Spleen (tissue), 7 donors: ENCODE measurements at regions not wholly inside any gene's neighbourhood (a gene's known extent, or its start where the extent isn't known, plus 50 kb on each side); places are given as distances from the start of the nearest gene placed in this dataset.

ENCODE experiments used
- POLR2A ChIP-seq, 3 donors: fragments of 450-650 bp; IDR thresholded peaks; one replicate each; pipeline ENCODE4 v1.5.1; 2017; ENCODE audit warnings: antibody characterized with exemption in 3 of 3, mild to moderate bottlenecking in 1 of 3
- TF ChIP-seq, protein P1 (sequence below), 11 experiments: fragments of 200-600 bp in 7 of 11; fragments of 450-650 bp in 4 of 11; sonication (generic) in 4 of 11; IDR thresholded peaks in 8 of 11; conservative IDR thresholded peaks in 3 of 11; 1 replicate in 7 of 11; 2 replicates in 4 of 11; pipeline versions ENCODE4 v1.4.0 to v1.8.0; 2016 to 2021; ENCODE audit warnings: antibody characterized with exemption in 11 of 11, inconsistent platforms in 4 of 11, mild to moderate bottlenecking in 1 of 11
- donor health status: DM: no; HTN: no; CAD: no; lungs with moderate emphysema.
- donor health status: DM: no; HTN: no; CAD: no.
- donor health status: DM: no; HTN: no; CAD: no.

DNA sequence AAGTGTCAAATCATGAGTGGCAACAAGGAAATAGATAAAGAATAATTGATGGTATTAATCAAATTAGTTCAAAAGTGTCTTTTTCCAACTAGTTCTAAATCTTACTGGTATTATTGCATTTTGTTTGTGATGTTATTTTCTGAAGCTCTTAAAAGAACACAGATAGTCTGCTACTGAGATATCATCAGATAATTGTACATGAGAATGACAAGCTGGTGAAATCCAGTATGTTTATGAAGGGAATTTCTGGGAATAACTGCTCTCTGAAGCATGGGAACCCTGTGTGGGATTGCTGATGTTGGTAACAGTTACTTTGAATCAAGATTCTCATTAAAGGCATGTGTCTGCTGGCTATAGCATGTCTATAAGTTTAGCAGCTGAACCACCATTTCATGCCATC lies 190.3 kb upstream of the CDIN1 start:
- TF ChIP-seq, protein P1, sequence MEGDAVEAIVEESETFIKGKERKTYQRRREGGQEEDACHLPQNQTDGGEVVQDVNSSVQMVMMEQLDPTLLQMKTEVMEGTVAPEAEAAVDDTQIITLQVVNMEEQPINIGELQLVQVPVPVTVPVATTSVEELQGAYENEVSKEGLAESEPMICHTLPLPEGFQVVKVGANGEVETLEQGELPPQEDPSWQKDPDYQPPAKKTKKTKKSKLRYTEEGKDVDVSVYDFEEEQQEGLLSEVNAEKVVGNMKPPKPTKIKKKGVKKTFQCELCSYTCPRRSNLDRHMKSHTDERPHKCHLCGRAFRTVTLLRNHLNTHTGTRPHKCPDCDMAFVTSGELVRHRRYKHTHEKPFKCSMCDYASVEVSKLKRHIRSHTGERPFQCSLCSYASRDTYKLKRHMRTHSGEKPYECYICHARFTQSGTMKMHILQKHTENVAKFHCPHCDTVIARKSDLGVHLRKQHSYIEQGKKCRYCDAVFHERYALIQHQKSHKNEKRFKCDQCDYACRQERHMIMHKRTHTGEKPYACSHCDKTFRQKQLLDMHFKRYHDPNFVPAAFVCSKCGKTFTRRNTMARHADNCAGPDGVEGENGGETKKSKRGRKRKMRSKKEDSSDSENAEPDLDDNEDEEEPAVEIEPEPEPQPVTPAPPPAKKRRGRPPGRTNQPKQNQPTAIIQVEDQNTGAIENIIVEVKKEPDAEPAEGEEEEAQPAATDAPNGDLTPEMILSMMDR (IDR thresholded peaks at IDR 0.05 in 8 of 11, conservative IDR thresholded peaks at IDR 0.05 in 3 of 11) = no peak
- TF ChIP-seq POLR2A (IDR thresholded peaks at IDR 0.05) = no peak
